ENCODE measurements at regions not wholly inside any gene's neighbourhood (a gene's known extent, or its start where the extent isn't known, plus 50 kb on each side); places are given as distances from the start of the nearest gene placed in this dataset.

GRCh38 chr5:118593003-118593328, 395.4 kb downstream of the DTWD2 start:
- Mint-ChIP-seq H3K27ac (ENCODE audit: low read depth, unreplicated experiment) (no peak overlapping the region), H3K27me3 (ENCODE audit: insufficient read depth, unreplicated experiment) (no peaks in the 10 kb centered on the region), H3K4me1 (ENCODE audit: insufficient read depth, unreplicated experiment) (peaks cover 6% of the 10 kb centered on the region), H3K4me3 (ENCODE audit: unreplicated experiment) (no peak overlapping the region), H3K9me3 (ENCODE audit: unreplicated experiment) (no peaks in the 10 kb centered on the region), H3K36me3 (ENCODE audit: insufficient read depth, unreplicated experiment) (no peaks in the 10 kb centered on the region)
- TF ChIP-seq CTCF (IDR thresholded peaks at IDR 0.05; ENCODE audit: unreplicated experiment) = no peak
- peak; percentile 10 for DNase-seq (ENCODE audit: unreplicated experiment)
- ChIA-PET CTCF (interaction anchor here (1.8 kb wide), 1 partner anchor 17 kb away, joined by 4 read pairs; no protein-coding TSS in a partner anchor), POLR2A (no interaction called here)
- no TSS peak for BruUV-seq (replicated peaks)
- intact Hi-C loops (cut with micrococcal nuclease) = no loop called here

GRCh38 chr5:118592229-118593002, 395.9 kb downstream of the DTWD2 start:
- DNase-seq (ENCODE audit: unreplicated experiment) = no peak
- no peaks in the 10 kb centered on the region for H3K9me3 Mint-ChIP-seq (ENCODE audit: unreplicated experiment)
- peaks cover 6% of the 10 kb centered on the region for H3K4me1 Mint-ChIP-seq (ENCODE audit: insufficient read depth, unreplicated experiment)
- H3K4me3 Mint-ChIP-seq (ENCODE audit: unreplicated experiment) = no peak overlapping the region
- H3K27ac Mint-ChIP-seq (ENCODE audit: low read depth, unreplicated experiment) = no peak overlapping the region
- POLR2A ChIA-PET = no interaction called here
- intact Hi-C loops (cut with micrococcal nuclease) = no loop called here
- no peaks in the 10 kb centered on the region for H3K36me3 Mint-ChIP-seq (ENCODE audit: insufficient read depth, unreplicated experiment)
- no peaks in the 10 kb centered on the region for H3K27me3 Mint-ChIP-seq (ENCODE audit: insufficient read depth, unreplicated experiment)
- BruUV-seq (replicated peaks) = no TSS peak
- CTCF ChIA-PET = interaction anchor here (0.6 to 1.8 kb wide), 3 partner anchors 18 to 419 kb away, joined by 3 to 4 read pairs (median 3); no protein-coding TSS in a partner anchor
- no peak for TF ChIP-seq CTCF (IDR thresholded peaks at IDR 0.05; ENCODE audit: unreplicated experiment)

- TF ChIP-seq CTCF (IDR thresholded peaks at IDR 0.05; ENCODE audit: unreplicated experiment) = no peak
- Mint-ChIP-seq H3K27ac (ENCODE audit: low read depth, unreplicated experiment) (no peak overlapping the region), H3K4me3 (ENCODE audit: unreplicated experiment) (no peak overlapping the region), H3K27me3 (ENCODE audit: insufficient read depth, unreplicated experiment) (no peaks in the 10 kb centered on the region), H3K9me3 (ENCODE audit: unreplicated experiment) (no peaks in the 10 kb centered on the region), H3K4me1 (ENCODE audit: insufficient read depth, unreplicated experiment) (peaks cover 6% of the 10 kb centered on the region), H3K36me3 (ENCODE audit: insufficient read depth, unreplicated experiment) (no peaks in the 10 kb centered on the region)
- intact Hi-C loops (cut with micrococcal nuclease) = no loop called here
- DNase-seq (ENCODE audit: unreplicated experiment) = no peak
- ChIA-PET POLR2A (no interaction called here), CTCF (no interaction called here)
- no TSS peak for BruUV-seq (replicated peaks)
Measured at GRCh38 chr5:118590806-118591205, 397.5 kb downstream of the DTWD2 start.

- H3K4me3 Mint-ChIP-seq (ENCODE audit: unreplicated experiment) = no peak overlapping the region
- intact Hi-C loops (cut with micrococcal nuclease) = no loop called here
- no TSS peak for BruUV-seq (replicated peaks)
- peak overlapping the region; percentile 16 for H3K27ac Mint-ChIP-seq (ENCODE audit: low read depth, unreplicated experiment)
- no peaks in the 10 kb centered on the region for H3K27me3 Mint-ChIP-seq (ENCODE audit: insufficient read depth, unreplicated experiment)
- ChIA-PET CTCF (no interaction called here), POLR2A (no interaction called here)
- DNase-seq (ENCODE audit: unreplicated experiment) = peak; percentile 13
- H3K9me3 Mint-ChIP-seq (ENCODE audit: unreplicated experiment) = no peaks in the 10 kb centered on the region
- no peaks in the 10 kb centered on the region for H3K4me1 Mint-ChIP-seq (ENCODE audit: insufficient read depth, unreplicated experiment)
- no peak for TF ChIP-seq CTCF (IDR thresholded peaks at IDR 0.05; ENCODE audit: unreplicated experiment)
- H3K36me3 Mint-ChIP-seq (ENCODE audit: insufficient read depth, unreplicated experiment) = no peaks in the 10 kb centered on the region
Measured at GRCh38 chr5:118580949-118581348, 407.4 kb downstream of the DTWD2 start.
